Muscle layer of duodenum (tissue), 2 donors: ENCODE measurements at regions not wholly inside any gene's neighbourhood (a gene's known extent, or its start where the extent isn't known, plus 50 kb on each side); places are given as distances from the start of the nearest gene placed in this dataset.
"Not testable (repeated sequence)": the region's sequence is repeated elsewhere in the genome, so short reads cannot be mapped to it uniquely, and the experiment has no call there.

ENCODE experiments used
- H3K27ac ChIP-seq: one replicate; pipeline ENCODE4 v1.7.0; 2013; ENCODE audit warnings: mild to moderate bottlenecking, low read length
- H3K27me3 ChIP-seq: one replicate; pipeline ENCODE4 v1.7.0; 2013; ENCODE audit warnings: low read depth, mild to moderate bottlenecking, control low read depth, low read length
- H3K36me3 ChIP-seq, 2 donors: one replicate each; pipeline ENCODE4 v1.7.0; 2013; ENCODE audit warnings: low read length in 2 of 2, control low read depth in 1 of 2, mild to moderate bottlenecking in 1 of 2; ENCODE audit not compliant: insufficient read depth in 2 of 2, control insufficient read depth in 1 of 2
- H3K4me1 ChIP-seq, 2 donors: one replicate each; pipeline ENCODE4 v1.7.0; 2013; ENCODE audit warnings: low read length in 2 of 2, mild to moderate bottlenecking in 2 of 2, control low read depth in 1 of 2, moderate library complexity in 1 of 2; ENCODE audit not compliant: insufficient read depth in 2 of 2, control insufficient read depth in 1 of 2
- H3K4me3 ChIP-seq, 2 donors: one replicate each; pipeline ENCODE4 v1.7.0; 2013; ENCODE audit warnings: low read length in 2 of 2, low read depth in 1 of 2, mild to moderate bottlenecking in 1 of 2
- H3K9me3 ChIP-seq, 2 donors: one replicate each; pipeline ENCODE4 v1.7.0; 2013; ENCODE audit warnings: low read length in 2 of 2, control low read depth in 1 of 2, mild to moderate bottlenecking in 1 of 2; ENCODE audit not compliant: control insufficient read depth in 1 of 2
- donor health status: healthy.

DNA sequence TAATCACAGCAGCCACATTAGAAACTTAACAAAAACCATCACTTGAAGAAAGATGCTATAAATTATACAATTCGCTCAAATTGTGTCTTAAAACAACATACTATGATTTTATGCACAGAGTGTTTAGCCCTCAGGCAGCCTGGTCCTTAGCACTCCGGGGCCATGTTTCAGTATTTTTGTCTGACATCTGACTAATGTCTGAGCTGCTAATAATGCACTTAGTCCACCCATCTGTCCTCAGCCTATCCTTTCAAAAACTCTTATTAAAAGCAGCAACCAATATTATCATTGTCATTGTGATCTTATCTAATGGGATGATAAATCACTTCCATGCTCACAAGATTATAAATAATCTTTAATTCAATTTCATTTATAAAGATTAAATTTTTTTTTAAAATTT is 602.7 kb upstream of the FOXG1 start:
- Histone ChIP-seq H3K9me3 (no peaks in the 10 kb centered on the region), H3K36me3 (no peaks in the 10 kb centered on the region), H3K27ac (no peak overlapping the region), H3K4me1 (no peaks in the 10 kb centered on the region), H3K27me3 (no peaks in the 10 kb centered on the region), H3K4me3 (no peak overlapping the region)

DNA sequence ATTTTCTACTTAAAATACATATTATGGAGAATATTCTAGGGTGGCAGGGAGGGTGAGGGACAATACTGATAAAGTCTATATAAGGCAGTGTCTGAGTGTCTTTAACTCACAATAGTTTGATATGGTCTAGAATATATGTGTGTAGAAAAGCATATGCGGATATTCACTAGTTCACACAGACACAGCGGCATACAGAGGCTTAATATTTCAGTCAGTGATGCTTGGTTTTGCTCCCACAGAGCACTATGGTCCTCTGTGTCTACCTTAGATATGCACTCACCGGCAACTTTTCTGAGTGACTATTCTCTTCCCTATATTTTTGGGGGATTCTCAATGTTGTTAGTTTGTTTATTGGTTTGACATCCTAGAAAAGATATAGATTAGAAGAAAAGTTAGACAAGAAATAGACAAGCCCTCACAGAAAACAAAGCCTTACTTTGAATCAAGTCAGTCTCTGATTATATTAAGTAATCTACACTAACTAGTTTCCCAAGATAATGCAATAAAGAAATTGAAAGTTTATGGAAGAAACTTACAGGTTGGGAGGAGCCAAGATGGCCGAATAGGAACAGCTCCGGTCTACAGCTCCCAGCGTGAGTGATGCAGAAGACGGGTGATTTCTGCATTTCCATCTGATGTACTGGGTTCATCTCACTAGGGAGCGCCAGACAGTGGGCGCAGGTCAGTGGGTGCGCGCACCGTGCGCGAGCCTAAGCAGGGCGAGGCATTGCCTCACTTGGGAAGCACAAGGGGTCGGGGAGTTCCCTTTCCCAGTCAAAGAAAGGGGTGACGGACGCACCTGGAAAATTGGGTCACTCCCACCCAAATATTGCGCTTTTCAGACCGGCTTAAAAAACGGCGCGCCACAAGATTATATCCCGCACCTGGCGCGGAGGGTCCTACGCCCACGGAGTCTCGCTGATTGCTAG is 578.4 kb upstream of the FOXG1 start:
- H3K27me3 ChIP-seq, H3K4me1 ChIP-seq, H3K27ac ChIP-seq, H3K36me3 ChIP-seq, H3K9me3 ChIP-seq, H3K4me3 ChIP-seq: not testable (repeated sequence)

DNA sequence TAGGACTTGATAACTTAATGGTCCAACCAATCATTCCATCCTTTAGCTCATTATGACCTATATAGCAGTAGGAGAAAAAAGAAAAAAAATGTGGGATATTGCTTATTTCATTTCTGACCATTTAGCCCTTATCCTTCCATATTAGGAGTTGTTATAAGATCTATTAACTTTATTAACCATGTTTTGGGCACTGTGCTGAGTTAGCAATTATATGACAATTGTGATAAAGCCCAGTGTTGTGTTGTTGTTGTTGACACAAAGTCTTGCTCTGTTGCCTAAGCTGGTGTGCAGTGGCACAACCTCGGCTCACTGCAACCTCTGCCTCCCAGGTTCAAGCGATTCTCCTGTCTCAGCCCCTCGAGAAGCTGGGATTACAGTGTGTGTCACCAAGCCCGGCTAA is 569.7 kb upstream of the FOXG1 start:
- H3K4me3 ChIP-seq = no peak overlapping the region
- H3K27ac ChIP-seq = no peak overlapping the region
- H3K4me1 ChIP-seq = no peaks in the 10 kb centered on the region
- H3K9me3 ChIP-seq = no peaks in the 10 kb centered on the region
- H3K36me3 ChIP-seq = no peaks in the 10 kb centered on the region
- no peaks in the 10 kb centered on the region for H3K27me3 ChIP-seq

DNA sequence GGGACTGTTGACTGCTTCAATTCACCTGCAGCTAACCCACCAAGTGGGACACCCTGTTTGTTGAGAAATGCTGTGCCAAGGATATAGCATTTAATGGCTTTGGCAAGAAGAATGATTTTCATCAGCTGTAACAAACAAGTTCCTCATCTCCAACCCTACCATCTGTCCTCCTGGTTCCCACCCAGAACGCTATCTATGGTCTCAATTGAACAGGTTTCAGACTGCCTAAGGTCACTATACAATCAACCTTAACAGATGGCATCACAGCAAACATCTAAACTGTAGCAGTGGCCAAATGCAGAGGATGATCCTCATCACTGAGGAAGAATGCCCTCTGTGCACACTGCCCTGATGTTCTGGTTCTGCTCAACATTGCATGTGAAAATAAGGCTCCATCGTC is 546.2 kb upstream of the FOXG1 start:
- Histone ChIP-seq H3K27me3 (no peaks in the 10 kb centered on the region), H3K4me3 (no peak overlapping the region), H3K36me3 (no peaks in the 10 kb centered on the region), H3K4me1 (no peaks in the 10 kb centered on the region), H3K27ac (no peak overlapping the region), H3K9me3 (no peaks in the 10 kb centered on the region)

DNA sequence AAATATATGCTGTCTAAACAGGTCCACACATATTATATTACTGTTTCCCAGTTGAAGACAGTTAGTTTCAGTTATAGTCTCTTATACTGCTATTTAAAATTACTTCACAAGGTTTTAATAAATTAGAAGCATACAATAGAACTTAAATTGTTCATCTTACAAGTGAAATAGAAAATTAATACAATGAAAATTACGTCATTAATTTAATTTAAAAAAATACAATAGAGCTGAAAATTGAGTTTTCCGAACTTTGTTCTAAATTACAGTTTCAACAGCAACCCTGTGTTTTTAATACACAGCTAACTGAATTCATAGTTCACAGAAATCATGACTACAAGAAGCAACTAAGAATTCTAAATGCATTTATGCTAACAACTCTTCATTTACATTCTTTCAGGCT is 525.7 kb upstream of the FOXG1 start:
- no peaks in the 10 kb centered on the region for H3K4me1 ChIP-seq
- no peaks in the 10 kb centered on the region for H3K9me3 ChIP-seq
- H3K27ac ChIP-seq = no peak overlapping the region
- H3K4me3 ChIP-seq = no peak overlapping the region
- H3K27me3 ChIP-seq = no peaks in the 10 kb centered on the region
- H3K36me3 ChIP-seq = no peaks in the 10 kb centered on the region

DNA sequence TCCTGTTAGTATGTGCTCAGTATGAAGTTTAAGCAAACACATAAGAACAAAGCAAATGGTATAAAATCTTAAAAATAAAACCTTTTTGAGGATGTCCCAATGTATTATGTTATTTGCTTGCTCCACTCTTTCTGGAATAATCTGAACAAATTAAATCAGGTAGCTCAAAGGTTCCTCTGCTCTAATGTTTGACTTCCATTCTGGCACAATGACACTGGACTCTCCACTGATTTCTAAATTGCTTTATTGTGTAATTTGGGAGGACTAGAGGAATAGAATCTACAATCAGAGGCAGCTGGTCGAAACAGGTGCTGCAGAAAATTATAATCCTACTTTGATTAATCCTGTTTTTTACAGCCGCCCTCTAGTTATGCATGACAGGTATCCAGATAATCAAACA is 523.7 kb upstream of the FOXG1 start:
- H3K9me3 ChIP-seq = no peaks in the 10 kb centered on the region

DNA sequence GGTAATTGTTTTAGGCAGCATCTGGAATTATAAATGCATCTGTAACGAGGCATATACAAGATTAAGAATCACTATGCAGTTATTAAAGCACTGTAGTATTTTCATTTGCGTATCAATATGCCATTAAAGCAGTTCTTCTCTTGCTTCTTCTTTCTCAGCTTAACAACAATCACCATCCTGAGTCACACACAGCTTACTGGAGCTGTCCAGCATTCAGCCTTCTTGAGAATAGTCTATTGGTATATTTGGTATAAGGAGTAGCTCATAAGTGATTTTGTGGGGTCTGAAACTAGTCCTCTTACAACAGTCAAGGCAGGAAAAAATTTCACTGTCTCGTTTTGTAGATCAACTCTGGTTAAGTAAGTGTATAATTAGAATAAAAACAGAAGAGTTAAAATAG is 523.0 kb upstream of the FOXG1 start:
- Histone ChIP-seq H3K27me3 (no peaks in the 10 kb centered on the region), H3K27ac (no peak overlapping the region), H3K9me3 (peaks cover 0 to 4% of the 10 kb centered on the region in 2 donors)

More for the DNA sequence above, 523.7 kb upstream of the FOXG1 start:
- no peaks in the 10 kb centered on the region for H3K36me3 ChIP-seq
- no peaks in the 10 kb centered on the region for H3K4me1 ChIP-seq
- no peak overlapping the region for H3K27ac ChIP-seq
- H3K4me3 ChIP-seq = no peak overlapping the region
- H3K27me3 ChIP-seq = no peaks in the 10 kb centered on the region

DNA sequence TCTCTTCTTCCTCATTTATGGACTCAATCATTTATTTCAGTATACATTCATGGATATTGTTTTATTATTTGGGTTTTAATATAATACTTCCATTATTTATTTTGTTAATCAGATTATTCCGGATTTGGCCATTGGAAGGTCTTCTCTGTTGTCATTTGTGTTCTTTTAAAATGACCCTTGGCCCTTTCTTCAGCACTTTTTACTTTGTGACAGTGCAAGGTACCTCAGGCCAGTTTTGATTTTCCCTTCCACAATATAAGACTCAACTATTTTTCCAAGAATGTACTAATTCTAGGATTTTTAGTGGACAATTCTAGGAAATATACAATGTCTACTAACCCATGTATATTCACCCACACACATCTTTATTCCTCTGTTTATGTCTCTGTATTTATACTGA is 521.4 kb upstream of the FOXG1 start:
- Histone ChIP-seq H3K9me3 (peaks cover 0 to 4% of the 10 kb centered on the region in 2 donors), H3K4me3 (no peak overlapping the region), H3K27ac (no peak overlapping the region), H3K36me3 (no peaks in the 10 kb centered on the region), H3K27me3 (no peaks in the 10 kb centered on the region), H3K4me1 (no peaks in the 10 kb centered on the region)

More for the DNA sequence above, 523.0 kb upstream of the FOXG1 start:
- H3K4me3 ChIP-seq = no peak overlapping the region
- H3K4me1 ChIP-seq = no peaks in the 10 kb centered on the region
- H3K36me3 ChIP-seq = no peaks in the 10 kb centered on the region

DNA sequence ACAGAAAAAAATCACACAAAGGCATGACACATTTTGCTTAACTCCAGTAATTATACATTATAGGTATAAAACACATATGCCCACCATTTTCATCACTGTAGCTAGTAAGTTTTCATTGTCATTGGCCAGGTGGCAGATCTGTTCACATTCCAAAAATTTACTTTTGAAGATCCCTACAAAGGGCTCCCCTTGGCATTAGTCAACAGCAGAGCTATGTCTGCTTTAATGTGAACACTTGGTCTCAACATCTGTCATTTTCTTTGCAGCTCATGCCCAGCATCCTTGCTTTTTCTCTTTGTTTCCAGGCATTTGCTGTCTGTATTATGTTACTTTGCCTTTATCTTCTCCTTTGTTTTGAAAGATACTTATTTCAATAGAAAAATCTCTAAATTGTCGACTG is 519.1 kb upstream of the FOXG1 start:
- Histone ChIP-seq H3K27me3 (no peaks in the 10 kb centered on the region), H3K4me3 (no peak overlapping the region), H3K27ac (no peak overlapping the region), H3K9me3 (peaks cover 0 to 4% of the 10 kb centered on the region in 2 donors), H3K36me3 (no peaks in the 10 kb centered on the region), H3K4me1 (no peaks in the 10 kb centered on the region)

DNA sequence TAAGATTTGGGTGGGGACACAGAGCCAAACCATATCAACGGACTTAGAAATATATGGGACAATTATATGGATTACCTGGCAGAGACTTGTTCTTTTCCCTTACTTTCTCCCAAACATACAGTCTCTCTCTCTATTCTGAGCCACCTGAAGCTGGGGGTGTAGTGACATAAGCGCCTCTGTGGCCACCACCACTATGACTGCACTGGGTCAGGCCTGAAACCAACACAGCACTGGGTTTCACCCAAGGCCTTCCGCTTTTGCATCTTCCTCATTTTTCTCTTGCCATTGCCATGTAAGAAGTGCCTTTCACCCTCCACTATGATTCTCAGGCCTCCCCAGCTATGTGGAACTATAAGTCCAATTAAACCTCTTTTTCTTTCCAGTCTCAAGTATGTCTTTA is 514.5 kb upstream of the FOXG1 start:
- not testable (repeated sequence) for H3K9me3 ChIP-seq, H3K36me3 ChIP-seq

DNA sequence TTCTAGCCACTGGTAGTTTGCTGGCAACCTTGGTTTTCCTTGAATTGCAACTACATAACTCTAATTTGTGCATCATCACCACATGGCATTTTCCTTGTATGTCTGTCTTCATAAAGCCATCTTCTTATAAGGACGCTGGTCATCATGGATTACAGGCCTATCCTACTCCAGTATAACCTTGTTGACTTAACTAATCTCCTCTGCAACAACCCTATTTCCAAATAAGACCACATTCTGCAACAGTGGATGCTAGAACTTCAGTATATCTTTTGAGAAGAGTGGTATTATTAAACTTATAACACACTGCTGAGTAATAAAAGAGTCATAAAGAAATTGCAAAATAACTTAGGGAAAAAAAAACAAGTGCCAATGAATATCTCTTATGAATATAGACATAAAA is 511.8 kb upstream of the FOXG1 start:
- no peak overlapping the region for H3K27ac ChIP-seq

More for the DNA sequence above, 514.5 kb upstream of the FOXG1 start:
- not testable (repeated sequence) for H3K4me3 ChIP-seq, H3K27me3 ChIP-seq, H3K4me1 ChIP-seq, H3K27ac ChIP-seq

DNA sequence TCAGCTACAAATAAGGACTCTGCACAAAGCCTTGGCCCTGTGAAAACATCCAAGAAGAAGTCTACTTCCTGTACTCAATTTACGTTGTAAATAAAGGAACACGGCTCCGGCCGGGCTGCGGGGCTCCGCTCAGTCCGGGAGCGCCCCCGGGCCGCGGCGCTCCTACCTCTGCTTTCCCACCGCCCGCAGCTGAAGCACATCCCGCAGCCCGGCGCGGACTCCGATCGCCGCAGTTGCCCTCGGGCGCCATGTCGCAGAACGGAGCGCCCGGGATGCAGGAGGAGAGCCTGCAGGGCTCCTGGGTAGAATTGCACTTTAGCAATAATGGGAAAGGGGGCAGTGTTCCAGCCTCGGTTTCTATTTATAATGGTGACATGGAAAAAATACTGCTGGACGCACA is 502.3 kb upstream of the FOXG1 start:
- H3K27me3 ChIP-seq = no peaks in the 10 kb centered on the region
- H3K4me3 ChIP-seq = no peak overlapping the region
- H3K9me3 ChIP-seq = peaks cover 0 to 4% of the 10 kb centered on the region in 2 donors
- H3K27ac ChIP-seq = no peak overlapping the region
- no peaks in the 10 kb centered on the region for H3K36me3 ChIP-seq
- H3K4me1 ChIP-seq = no peaks in the 10 kb centered on the region

More for the DNA sequence above, 511.8 kb upstream of the FOXG1 start:
- no peak overlapping the region for H3K4me3 ChIP-seq
- H3K36me3 ChIP-seq = no peaks in the 10 kb centered on the region
- H3K4me1 ChIP-seq = no peaks in the 10 kb centered on the region
- no peaks in the 10 kb centered on the region for H3K27me3 ChIP-seq
- H3K9me3 ChIP-seq = peaks cover 0 to 4% of the 10 kb centered on the region in 2 donors
